H1 (cell line): ENCODE measurements at regions not wholly inside any gene's neighbourhood (a gene's known extent, or its start where the extent isn't known, plus 50 kb on each side); places are given as distances from the start of the nearest gene placed in this dataset.

ENCODE experiments used
- EP300 ChIP-seq, 2 experiments: IDR thresholded peaks; 1 replicate in 1 of 2; 2 replicates in 1 of 2; pipeline ENCODE4 v1.6.1; 2011 to 2012; ENCODE audit warnings: low read depth in 2 of 2, low read length in 2 of 2, mild to moderate bottlenecking in 2 of 2, borderline replicate concordance in 1 of 2, inconsistent platforms in 1 of 2, moderate library complexity in 1 of 2

GRCh38 chr3:46102780-46103130 lies 75.5 kb upstream of the XCR1 start (continued):
- TF ChIP-seq EP300 (IDR thresholded peaks at IDR 0.05; ENCODE audit: borderline replicate concordance in 1 of 2, low read depth in 2 of 2, low read length in 2 of 2): no peak
